Stimulated activated CD4-positive, alpha-beta T cell treated with anti-CD3 and anti-CD28 coated beads, Interleukin-1b, Interleukin-23, amount 100 ng/mL, for 24 hours (primary cell): ENCODE measurements at regions not wholly inside any gene's neighbourhood (a gene's known extent, or its start where the extent isn't known, plus 50 kb on each side); places are given as distances from the start of the nearest gene placed in this dataset.
"Not testable (repeated sequence)": the region's sequence is repeated elsewhere in the genome, so short reads cannot be mapped to it uniquely, and the experiment has no call there.

ENCODE experiments used
- DNase-seq, 4 experiments: peaks; one replicate each; pipeline ENCODE4 v3.0.0-alpha.2; 2020; ENCODE audit warnings: low read depth in 4 of 4, low spot score in 1 of 4

DNA sequence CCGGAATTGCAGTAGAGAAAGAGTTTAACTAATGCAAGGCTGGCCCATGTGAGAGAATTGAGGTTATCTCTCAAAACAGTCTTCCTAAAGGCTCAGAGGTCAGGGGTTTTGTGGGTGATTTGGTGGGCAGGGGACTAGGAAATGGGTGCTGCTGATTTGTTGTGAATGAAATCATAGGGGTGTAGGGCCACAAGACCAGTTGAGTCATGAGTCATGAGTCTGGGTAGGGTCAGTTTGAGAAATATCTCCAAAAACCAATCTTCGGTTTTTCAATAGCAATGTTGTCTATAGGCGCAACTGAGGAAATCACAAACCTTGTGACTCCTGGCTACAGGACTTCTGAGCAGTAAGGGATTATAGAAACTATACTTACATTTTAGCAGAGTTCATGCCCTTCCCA lies 460.0 kb upstream of the NRP1 start:
- no peak for DNase-seq

DNA sequence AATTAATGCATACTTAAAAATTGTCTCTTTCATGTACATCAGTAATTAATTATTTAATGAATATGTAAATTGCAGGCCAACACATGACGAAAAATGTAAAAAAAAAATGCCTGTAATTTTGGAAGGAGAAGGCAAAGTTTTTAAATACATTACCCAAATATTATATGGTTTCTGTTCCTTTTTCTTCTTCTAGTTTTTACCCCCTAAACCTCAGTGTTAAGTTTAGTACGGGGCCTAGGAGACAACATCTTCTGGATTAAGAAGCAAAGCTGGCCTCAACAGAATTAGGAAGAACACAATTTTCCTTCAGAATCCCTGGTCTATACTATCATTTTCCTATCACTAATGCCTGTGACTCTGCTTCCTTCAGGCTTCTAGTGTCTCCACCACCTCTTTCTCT lies 459.3 kb upstream of the NRP1 start:
- DNase-seq, result no peak

DNA sequence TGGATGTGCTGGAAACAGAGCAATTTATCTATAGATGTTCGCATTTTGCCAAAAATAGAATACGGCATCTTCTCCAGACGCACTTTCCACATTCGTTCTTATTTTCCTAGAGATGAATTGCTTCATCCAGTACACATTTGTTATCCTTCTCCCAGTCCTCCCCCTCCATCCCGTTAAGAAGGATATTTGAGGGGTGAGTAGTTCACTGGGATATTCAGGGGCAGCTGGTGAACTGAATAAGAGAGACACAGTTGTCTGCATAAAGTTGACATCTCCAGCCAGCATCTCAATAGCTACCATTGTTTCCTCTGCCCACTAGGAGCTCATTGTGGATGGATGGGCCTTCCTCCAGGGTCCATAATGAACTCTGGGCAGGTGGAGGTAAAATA lies 456.8 kb upstream of the NRP1 start:
- no peak for DNase-seq

DNA sequence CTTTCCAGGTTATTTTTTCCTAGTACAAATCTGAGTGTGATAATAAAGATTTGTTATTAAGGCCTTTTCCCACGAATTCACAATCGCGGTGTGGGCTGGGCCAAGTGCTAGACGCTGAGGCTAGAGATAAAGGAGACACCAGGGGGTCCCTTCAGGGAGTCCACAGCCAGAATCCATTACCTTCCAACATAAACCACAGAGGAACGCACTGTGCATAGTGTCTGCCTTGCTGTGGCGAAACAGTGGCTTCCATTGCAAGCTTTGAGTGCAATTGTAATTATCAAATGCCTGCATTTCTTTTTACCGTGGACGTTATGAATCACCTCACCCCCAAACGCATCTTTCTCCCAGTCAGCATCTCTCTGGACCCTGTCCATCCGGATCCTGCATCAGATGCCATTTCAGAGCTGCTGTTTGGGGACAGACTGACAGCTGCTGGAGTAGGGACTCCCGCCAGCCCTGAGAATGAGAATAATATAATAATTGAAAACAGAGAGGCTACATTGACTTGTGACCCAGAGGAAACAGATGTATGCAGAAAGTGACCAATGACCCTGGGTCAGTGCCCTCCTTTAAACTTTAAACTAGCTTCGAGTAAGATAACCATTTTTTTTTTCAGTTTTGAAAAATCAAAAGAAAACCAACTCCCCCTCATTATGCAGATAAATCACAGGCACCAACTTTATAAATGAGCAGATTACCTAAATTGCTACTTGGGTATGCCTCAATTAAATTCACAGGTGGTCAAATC lies 456.2 kb upstream of the NRP1 start:
- no peak for DNase-seq

DNA sequence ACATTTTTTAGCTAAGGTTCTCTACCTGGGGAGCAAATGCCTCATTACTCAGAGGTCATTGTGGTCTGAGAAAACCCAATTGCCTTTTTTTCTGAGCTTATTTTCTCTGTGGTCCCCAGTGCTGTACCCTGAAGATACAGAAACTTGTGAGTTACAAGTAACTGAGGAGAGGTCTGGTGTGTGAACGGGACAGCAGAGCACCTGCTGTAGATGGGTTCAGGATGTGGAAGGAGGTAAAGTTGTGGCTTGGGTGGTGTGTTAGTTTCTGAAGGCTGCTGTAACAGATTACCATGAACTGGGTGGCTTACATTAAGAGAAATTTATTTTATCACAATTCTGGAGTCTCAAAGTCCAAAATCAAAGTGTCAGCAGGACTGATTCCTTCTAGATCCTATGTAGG lies 449.1 kb upstream of the NRP1 start:
- DNase-seq, result no peak

- DNase-seq, result no peak
Observed at GRCh38 chr10:33783078-33783477, 448.6 kb upstream of the NRP1 start.

DNA sequence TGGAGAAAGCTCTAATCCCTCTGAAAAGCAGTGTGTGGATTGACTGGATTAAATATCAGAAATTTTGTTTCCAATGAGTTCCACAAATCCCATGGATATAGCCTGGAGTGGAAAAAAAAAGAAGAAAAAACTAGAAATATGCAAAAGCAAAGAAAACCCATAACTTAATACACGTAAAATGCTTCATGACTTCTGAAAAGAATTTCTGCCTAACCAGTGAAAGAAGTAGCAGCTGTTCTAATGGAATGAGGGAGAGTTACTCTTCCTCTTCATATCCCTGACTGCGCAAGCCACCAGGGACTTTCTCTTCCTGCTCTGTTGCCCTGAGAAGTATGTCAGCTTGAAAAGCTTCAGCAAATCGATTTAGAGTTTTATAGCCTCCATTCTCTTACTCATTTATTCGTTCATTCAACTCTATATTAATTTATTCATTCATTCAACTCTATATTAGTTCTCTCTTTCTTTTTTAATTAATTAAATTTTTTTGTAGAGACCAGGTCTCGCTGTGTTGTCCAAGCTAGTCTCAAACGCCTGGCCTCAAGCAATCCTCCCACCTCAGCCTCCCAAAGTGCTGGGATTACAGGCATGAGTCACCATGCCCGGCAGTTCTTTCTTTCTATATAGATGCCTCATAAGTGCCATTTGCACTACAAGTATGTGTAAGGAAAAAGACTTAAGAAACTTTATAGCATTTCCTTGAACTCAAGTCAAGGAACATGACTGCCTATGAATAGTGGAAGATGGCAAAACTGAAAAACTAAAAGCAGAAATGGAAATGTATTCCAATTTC lies 447.3 kb upstream of the NRP1 start:
- no peak for DNase-seq

DNA sequence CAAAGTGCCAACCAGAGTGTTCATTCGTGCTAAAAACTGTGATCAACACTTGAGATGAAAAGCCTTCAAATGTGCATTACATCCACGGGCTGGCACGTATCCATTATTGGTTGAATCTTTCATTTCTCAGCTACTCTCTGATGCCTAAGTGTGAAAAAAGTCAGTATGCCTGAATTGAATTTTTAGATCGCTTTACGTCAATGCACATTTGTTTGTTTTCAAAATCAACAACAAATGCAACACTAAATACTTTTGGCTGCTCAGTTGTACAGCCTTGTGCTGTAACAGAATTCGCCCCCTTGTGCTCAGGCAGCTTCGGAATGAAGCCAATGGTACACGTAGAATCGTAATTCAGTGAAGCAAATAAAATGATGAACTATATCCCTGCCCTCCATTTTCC lies 446.5 kb upstream of the NRP1 start:
- DNase-seq, result no peak

DNA sequence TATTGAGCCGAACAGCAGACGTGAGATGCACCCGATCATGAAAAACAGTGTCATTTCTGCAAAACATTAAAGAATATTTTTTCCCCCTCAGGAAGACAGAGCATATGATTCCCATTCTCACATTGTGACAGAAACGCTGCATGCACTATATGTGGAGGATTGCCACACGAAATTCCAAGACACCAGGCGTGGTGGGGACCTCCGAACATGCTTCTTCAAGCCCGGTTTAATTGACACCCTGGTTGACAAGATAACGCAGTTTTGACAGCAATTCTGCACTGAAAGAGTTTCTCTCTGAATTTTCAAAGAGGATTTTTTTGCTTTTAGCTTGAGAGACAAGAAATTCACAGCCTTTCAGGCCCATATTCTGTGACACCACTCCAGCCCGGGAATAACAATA lies 442.8 kb upstream of the NRP1 start:
- no peak for DNase-seq

GRCh38 chr10:33776419-33777070 lies 442.1 kb upstream of the NRP1 start:
- no peak for DNase-seq

DNA sequence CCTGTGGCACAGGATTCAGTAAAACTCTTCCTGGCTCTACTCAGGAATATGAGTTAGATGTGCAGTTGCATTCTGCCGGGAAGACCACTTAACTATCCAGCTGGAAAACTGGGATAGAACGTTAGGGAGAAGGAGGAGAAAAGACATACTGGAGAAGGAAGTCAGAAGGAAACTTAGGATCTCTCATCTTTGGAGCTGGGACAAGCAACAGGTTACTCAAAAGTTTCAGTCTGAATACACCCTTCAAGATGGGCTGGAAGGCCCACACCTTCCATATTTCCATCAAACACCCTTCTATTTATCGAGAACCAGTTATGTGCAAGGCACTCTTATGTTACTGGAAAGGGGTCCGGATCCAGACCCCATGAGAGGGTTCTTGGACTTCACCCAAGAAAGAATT lies 440.4 kb upstream of the NRP1 start:
- no peak for DNase-seq

DNA sequence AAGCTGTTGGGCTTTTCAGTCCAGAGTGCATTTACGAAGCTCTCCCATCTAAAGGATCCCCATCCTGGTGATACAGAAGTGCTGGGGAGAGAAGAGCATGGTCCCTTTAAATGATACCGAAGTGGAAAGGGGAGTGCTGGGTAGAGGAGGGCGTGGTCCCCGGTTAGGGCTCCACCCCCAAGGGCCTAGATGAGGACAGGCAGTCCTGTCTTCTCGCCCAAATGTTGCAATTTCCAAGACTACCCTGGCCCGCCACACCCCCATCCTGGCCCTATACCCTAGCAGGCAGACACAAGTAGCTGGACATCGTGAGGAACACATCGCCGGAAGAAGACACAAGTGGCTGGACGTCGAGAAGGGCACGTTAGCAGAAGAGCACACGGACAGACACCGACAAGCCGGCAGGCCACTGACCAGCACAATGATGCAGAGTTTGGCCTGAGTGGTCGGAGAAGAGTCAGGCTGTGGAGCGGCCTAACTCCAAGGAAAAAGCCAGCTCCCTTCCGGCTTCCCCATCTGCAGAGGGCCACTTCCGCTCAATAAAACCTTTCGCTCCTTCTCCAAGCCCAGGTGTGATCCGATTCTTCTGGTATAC lies 439.5 kb upstream of the NRP1 start:
- no peak for DNase-seq

GRCh38 chr10:33773253-33773573 lies 438.7 kb upstream of the NRP1 start:
- DNase-seq, result no peak

DNA sequence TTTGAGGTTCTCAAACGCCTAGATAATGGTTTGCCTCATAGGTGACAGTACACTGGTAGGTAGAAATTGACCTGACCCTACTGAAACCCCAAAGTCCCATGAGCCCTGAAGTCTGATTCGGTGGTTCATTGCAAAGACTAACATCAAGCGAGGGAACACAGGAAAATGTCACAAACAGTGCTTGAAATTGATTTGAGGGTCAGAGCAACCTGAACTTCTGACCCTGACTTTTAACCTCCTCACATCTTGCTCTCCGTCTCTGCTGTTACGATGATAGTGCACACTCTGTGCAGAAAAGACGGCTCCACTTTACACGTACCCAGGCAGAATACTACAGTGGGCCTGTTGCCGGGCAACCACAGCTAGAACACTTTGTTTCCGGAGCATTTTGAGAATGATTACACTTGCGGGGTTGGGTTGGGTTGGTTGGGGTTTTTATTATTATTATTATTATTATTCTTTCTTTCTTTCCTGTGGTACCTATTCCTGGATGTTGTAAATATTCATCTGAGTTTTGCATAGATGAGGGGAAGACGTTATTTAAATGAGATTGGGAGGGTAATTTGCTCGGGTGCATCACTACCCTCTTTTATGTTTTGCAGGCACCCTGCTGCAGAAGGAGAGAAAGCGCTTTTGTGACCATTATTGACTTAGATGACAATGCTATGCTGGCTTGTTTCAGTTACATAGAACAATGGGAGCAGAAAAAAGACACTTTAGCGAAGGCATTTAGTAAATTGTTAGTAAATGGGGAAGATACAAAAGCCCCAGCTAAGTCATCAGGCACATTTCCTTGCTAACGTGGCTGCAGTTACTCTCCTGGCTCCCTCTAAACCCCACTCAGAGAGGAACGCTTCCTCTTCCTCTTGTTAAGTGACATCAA lies 438.1 kb upstream of the NRP1 start:
- DNase-seq, result no peak

GRCh38 chr10:33771856-33772255 lies 437.4 kb upstream of the NRP1 start:
- not testable (repeated sequence) for DNase-seq

DNA sequence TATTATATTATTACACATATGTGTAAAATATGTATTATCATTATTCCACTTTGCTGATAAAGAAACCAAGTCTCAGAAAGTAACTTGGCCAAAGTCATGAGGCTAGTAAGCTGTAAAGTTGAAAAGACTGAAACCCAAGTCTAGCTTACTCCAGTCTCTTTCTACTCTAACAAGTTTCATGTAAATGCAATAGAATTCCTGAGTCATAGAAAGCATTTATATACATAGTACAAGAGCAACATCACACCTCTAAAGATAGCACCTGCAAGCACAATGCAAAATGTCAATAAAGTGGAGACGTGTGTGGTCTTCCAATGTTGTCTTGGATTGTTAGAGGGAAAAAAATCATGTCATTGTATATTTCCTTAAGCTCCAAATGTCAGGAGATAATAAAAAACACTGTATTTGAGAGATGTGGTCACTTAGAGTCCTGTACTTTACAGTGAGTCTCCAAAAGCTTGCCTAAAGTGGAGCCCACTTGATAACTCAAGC lies 430.3 kb upstream of the NRP1 start:
- no peak for DNase-seq

DNA sequence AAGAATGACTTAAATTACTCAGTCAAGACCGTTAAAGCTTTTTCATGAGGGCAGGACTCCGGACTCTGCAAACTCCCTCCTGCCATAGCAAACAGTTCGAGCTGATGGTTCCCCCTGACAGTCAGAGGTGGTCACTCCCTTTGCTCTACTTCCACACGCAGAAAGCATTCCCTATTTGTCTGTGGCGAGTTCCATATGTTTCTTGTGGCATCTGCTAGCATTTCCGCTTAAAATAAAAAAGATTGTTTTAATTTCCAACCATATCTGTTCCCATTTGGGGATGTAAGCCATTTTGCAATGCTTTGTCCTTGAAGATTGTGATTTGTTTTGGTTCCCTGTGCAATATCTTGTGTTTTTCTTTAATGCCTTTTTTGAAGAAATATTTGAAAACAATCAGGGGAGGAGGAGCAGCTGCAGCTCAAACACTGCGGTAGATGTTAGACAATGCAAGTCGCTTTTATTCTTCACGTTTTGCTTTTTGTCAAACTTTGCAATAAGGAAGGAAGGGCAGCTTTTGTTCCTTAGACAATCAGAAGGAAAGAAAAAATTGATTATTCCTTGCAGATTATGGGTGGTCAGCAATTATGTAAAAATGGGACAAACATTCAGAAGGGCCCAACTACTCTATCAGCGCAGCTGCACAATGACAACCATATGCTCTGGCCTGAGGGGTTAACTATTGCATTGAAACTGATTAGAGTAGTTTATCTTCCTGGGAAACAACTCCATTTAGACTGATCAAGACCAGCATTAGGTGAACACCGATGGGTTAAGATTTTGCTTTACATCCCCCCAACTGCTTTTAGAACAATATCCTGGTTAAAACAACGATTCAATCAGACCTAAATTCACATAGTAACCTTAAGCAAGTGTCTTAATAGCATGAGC lies 425.8 kb upstream of the NRP1 start:
- DNase-seq, result no peak

DNA sequence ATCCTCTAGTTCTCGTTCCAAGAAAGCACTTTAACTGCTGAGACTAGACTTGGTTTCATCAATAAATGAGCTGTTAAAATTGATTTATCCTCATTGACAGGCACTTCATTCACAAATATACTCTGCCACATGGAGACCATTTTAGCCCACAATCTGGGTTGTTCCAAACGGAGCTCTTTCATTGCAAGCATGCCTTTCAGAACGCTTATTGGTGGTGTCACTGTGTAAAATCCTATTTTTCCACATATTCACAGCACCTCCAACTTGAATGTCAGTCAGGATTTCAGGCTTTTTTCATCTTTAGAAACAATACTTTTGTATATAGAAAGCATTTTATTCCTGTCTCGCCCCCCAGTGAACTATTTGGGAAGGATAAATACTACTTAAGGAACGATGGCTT lies 424.7 kb upstream of the NRP1 start:
- DNase-seq, result no peak

GRCh38 chr10:33758299-33758698 lies 423.8 kb upstream of the NRP1 start:
- no peak for DNase-seq

- no peak for DNase-seq
Observed at GRCh38 chr10:33754052-33754451, 419.6 kb upstream of the NRP1 start.
